ENCODE measurements at regions not wholly inside any gene's neighbourhood (a gene's known extent, or its start where the extent isn't known, plus 50 kb on each side); places are given as distances from the start of the nearest gene placed in this dataset.
"Not testable (repeated sequence)": the region's sequence is repeated elsewhere in the genome, so short reads cannot be mapped to it uniquely, and the experiment has no call there.

GRCh38 chr3:194058189-194058571 is 77.8 kb upstream of the HES1 start:
- intact Hi-C loops (cut with DNase I; ENCODE audit: low total_unique reads) = no loop called here

GRCh38 chr3:194058753-194059152 is 77.2 kb upstream of the HES1 start:
- Histone ChIP-seq H3K27ac (no peak overlapping the region), H3K27me3 (no peaks in the 10 kb centered on the region), H3K4me1 (no peaks in the 10 kb centered on the region), H3K4me3 (peak overlapping the region in 2 of 3 donors; percentile 26 to 45), H3K9me3 (no peaks in the 10 kb centered on the region), H3K36me3 (no peaks in the 10 kb centered on the region)
- no peak for TF ChIP-seq POLR2AphosphoS5 (IDR thresholded peaks at IDR 0.05)
- no peak for TF ChIP-seq POLR2A (IDR thresholded peaks at IDR 0.05)
- TF ChIP-seq CTCF (IDR thresholded peaks at IDR 0.05) = no peak
- intact Hi-C loops (cut with DNase I; ENCODE audit: low total_unique reads) = no loop called here
- DNase-seq (ENCODE audit: low spot score in 2 of 2) = no peak

More at GRCh38 chr3:194058189-194058571, 77.8 kb upstream of the HES1 start:
- DNase-seq (ENCODE audit: low spot score in 2 of 2) = peak in 1 of 2 donors; percentile 27
- H3K9me3 ChIP-seq = no peaks in the 10 kb centered on the region
- no peaks in the 10 kb centered on the region for H3K36me3 ChIP-seq
- no peaks in the 10 kb centered on the region for H3K4me1 ChIP-seq
- no peaks in the 10 kb centered on the region for H3K27me3 ChIP-seq
- no peak for TF ChIP-seq POLR2A (IDR thresholded peaks at IDR 0.05)
- TF ChIP-seq CTCF (IDR thresholded peaks at IDR 0.05) = no peak
- TF ChIP-seq POLR2AphosphoS5 (IDR thresholded peaks at IDR 0.05) = no peak
- H3K27ac ChIP-seq = no peak overlapping the region
- peak overlapping the region; percentile 26 to 55 (median 45) for H3K4me3 ChIP-seq

GRCh38 chr3:194061421-194062030 is 74.4 kb upstream of the HES1 start:
- no peaks in the 10 kb centered on the region for H3K4me1 ChIP-seq
- intact Hi-C loops (cut with DNase I; ENCODE audit: low total_unique reads) = loop anchor here (2.0 kb wide), 1 partner anchor 47 kb away; no protein-coding TSS in a partner anchor
- no peaks in the 10 kb centered on the region for H3K27me3 ChIP-seq
- no peaks in the 10 kb centered on the region for H3K36me3 ChIP-seq
- H3K4me3 ChIP-seq = no peak overlapping the region
- no peak for DNase-seq (ENCODE audit: low spot score in 2 of 2)
- TF ChIP-seq CTCF (IDR thresholded peaks at IDR 0.05) = no peak
- no peak for TF ChIP-seq POLR2AphosphoS5 (IDR thresholded peaks at IDR 0.05)
- TF ChIP-seq POLR2A (IDR thresholded peaks at IDR 0.05) = no peak
- no peak overlapping the region for H3K27ac ChIP-seq
- H3K9me3 ChIP-seq = no peaks in the 10 kb centered on the region

GRCh38 chr3:194062830-194063229 is 73.1 kb upstream of the HES1 start:
- Histone ChIP-seq H3K36me3 (no peaks in the 10 kb centered on the region), H3K4me1 (no peaks in the 10 kb centered on the region), H3K9me3 (peaks cover 0 to 7% of the 10 kb centered on the region in 2 donors), H3K27me3 (no peaks in the 10 kb centered on the region), H3K27ac (no peak overlapping the region), H3K4me3 (no peak overlapping the region)
- DNase-seq (ENCODE audit: low spot score in 2 of 2) = no peak
- TF ChIP-seq POLR2AphosphoS5 (IDR thresholded peaks at IDR 0.05) (no peak), CTCF (IDR thresholded peaks at IDR 0.05) (no peak), POLR2A (IDR thresholded peaks at IDR 0.05) (no peak)
- intact Hi-C loops (cut with DNase I; ENCODE audit: low total_unique reads) = loop anchor here (2.0 kb wide), 1 partner anchor 46 kb away; no protein-coding TSS in a partner anchor

GRCh38 chr3:194064380-194065332 is 71.3 kb upstream of the HES1 start:
- H3K9me3 ChIP-seq = peaks cover 0 to 7% of the 10 kb centered on the region in 2 donors
- no peak for DNase-seq (ENCODE audit: low spot score in 2 of 2)
- intact Hi-C loops (cut with DNase I; ENCODE audit: low total_unique reads) = no loop called here
- no peaks in the 10 kb centered on the region for H3K36me3 ChIP-seq
- H3K4me3 ChIP-seq = no peak overlapping the region
- H3K27me3 ChIP-seq = no peaks in the 10 kb centered on the region
- TF ChIP-seq POLR2A (IDR thresholded peaks at IDR 0.05) = no peak
- no peak for TF ChIP-seq CTCF (IDR thresholded peaks at IDR 0.05)
- TF ChIP-seq POLR2AphosphoS5 (IDR thresholded peaks at IDR 0.05) = no peak
- no peaks in the 10 kb centered on the region for H3K4me1 ChIP-seq
- H3K27ac ChIP-seq = no peak overlapping the region

GRCh38 chr3:194067327-194067726 is 68.6 kb upstream of the HES1 start:
- intact Hi-C loops (cut with DNase I; ENCODE audit: low total_unique reads); DNase-seq (ENCODE audit: low spot score in 2 of 2); H3K9me3 ChIP-seq; H3K27ac ChIP-seq; H3K27me3 ChIP-seq; H3K4me3 ChIP-seq; H3K36me3 ChIP-seq: not testable (repeated sequence)
- peaks cover 7 to 10% of the 10 kb centered on the region in 2 donors for H3K4me1 ChIP-seq
